HEK293 (cell line): ENCODE measurements at regions not wholly inside any gene's neighbourhood (a gene's known extent, or its start where the extent isn't known, plus 50 kb on each side); places are given as distances from the start of the nearest gene placed in this dataset.

Source experiments
- CTCF ChIA-PET: fragments of 350-600 bp; formaldehyde crosslinking; extraction: SDS; loops from one replicate; lab custom pipeline; 2021; ENCODE audit warnings: antibody characterized with exemption; lab: Yijun Ruan, JAX
- POLR2A ChIA-PET: fragments of 300-600 bp; formaldehyde crosslinking; extraction: SDS; loops from one replicate; lab custom pipeline; 2020; ENCODE audit warnings: antibody characterized with exemption, inconsistent platforms; lab: Yijun Ruan, JAX
- H3K27ac ChIP-seq: fragments of 200-500 bp; sonication (Bioruptor generic); 2 replicates; pipeline ENCODE4 v1.5.1; 2014; ENCODE audit warnings: low read depth, low read length, control low read depth, inconsistent platforms; ENCODE audit errors: extremely low read depth
- H3K36me3 ChIP-seq, 2 experiments: fragments of 200-500 bp in 1 of 2; sonication (Bioruptor generic) in 1 of 2; 1 replicate in 1 of 2; 2 replicates in 1 of 2; pipeline ENCODE4 v1.5.1; 2014 to 2017; ENCODE audit warnings: inconsistent platforms in 2 of 2, low read length in 2 of 2; ENCODE audit not compliant: control insufficient read depth in 2 of 2, insufficient read depth in 1 of 2
- H3K4me1 ChIP-seq: fragments of 200-500 bp; sonication (Bioruptor generic); 2 replicates; pipeline ENCODE4 v1.5.1; 2014; ENCODE audit warnings: mild to moderate bottlenecking, low read length, inconsistent platforms; ENCODE audit not compliant: control insufficient read depth, insufficient read depth
- H3K4me3 ChIP-seq: 2 replicates; pipeline ENCODE4 v1.5.1; 2011; ENCODE audit warnings: low read depth, mild to moderate bottlenecking, control low read depth, low read length, moderate library complexity
- H3K9me3 ChIP-seq: fragments of 200-500 bp; sonication (Bioruptor generic); 2 replicates; pipeline ENCODE4 v1.5.1; 2014; ENCODE audit warnings: low read depth, low read length, inconsistent platforms; ENCODE audit not compliant: control insufficient read depth, insufficient read depth
- BCL6B ChIP-seq: fragments of 450-650 bp; formaldehyde crosslinking; IDR thresholded peaks from 2 replicates; pipeline ENCODE4 v1.5.1; 2017; ENCODE audit warnings: missing biosample characterization, missing genetic modification characterization
- FEZF1 ChIP-seq: fragments of 450-650 bp; formaldehyde crosslinking; IDR thresholded peaks from 2 replicates; pipeline ENCODE4 v1.5.1; 2016; ENCODE audit warnings: missing biosample characterization, missing genetic modification characterization
- GFI1B ChIP-seq: fragments of 450-650 bp; formaldehyde crosslinking; IDR thresholded peaks from 2 replicates; pipeline ENCODE4 v1.5.1; 2016; ENCODE audit warnings: missing biosample characterization, missing genetic modification characterization
- HOXC10 ChIP-seq: sonication (generic); formaldehyde crosslinking; IDR thresholded peaks from 2 replicates; pipeline ENCODE4 v1.8.1; 2023; ENCODE audit warnings: mild to moderate bottlenecking, missing genetic modification reagents
- IKZF3 ChIP-seq: fragments of 450-650 bp; IDR thresholded peaks from 2 replicates; pipeline ENCODE4 v1.5.0; 2018; ENCODE audit warnings: missing biosample characterization, mild to moderate bottlenecking, missing genetic modification characterization, moderate library complexity
- MEIS1 ChIP-seq: sonication (generic); formaldehyde crosslinking; IDR thresholded peaks from 2 replicates; pipeline ENCODE4 v1.8.1; 2022; ENCODE audit warnings: missing genetic modification reagents, mild to moderate bottlenecking, borderline replicate concordance
- RBAK ChIP-seq: fragments of 450-650 bp; formaldehyde crosslinking; IDR thresholded peaks from 2 replicates; pipeline ENCODE4 v1.5.1; 2016; ENCODE audit warnings: missing biosample characterization, missing genetic modification characterization
- REST ChIP-seq: fragments of 450-650 bp; formaldehyde crosslinking; IDR thresholded peaks from 2 replicates; pipeline ENCODE4 v1.5.1; 2016; ENCODE audit warnings: missing biosample characterization, missing genetic modification characterization
- SCRT2 ChIP-seq: fragments of 450-650 bp; formaldehyde crosslinking; IDR thresholded peaks from 2 replicates; pipeline ENCODE4 v1.5.1; 2016; ENCODE audit warnings: missing biosample characterization, missing genetic modification characterization
- ZBTB49 ChIP-seq: fragments of 450-650 bp; formaldehyde crosslinking; IDR thresholded peaks from 2 replicates; pipeline ENCODE4 v1.5.1; 2016; ENCODE audit warnings: missing biosample characterization, missing genetic modification characterization, low read depth
- ZNF184 ChIP-seq: fragments of 450-650 bp; IDR thresholded peaks from 2 replicates; pipeline ENCODE4 v1.5.1; 2018; ENCODE audit warnings: missing biosample characterization, mild to moderate bottlenecking, missing genetic modification characterization
- ZNF214 ChIP-seq: fragments of 450-650 bp; formaldehyde crosslinking; IDR thresholded peaks from 2 replicates; pipeline ENCODE4 v1.5.1; 2017; ENCODE audit warnings: missing biosample characterization, mild to moderate bottlenecking, missing genetic modification characterization, borderline replicate concordance
- ZNF223 ChIP-seq: fragments of 450-650 bp; formaldehyde crosslinking; IDR thresholded peaks from 2 replicates; pipeline ENCODE4 v1.5.1; 2016; ENCODE audit warnings: missing biosample characterization, missing genetic modification characterization
- ZNF24 ChIP-seq: fragments of 450-650 bp; formaldehyde crosslinking; IDR thresholded peaks from 2 replicates; pipeline ENCODE4 v1.5.1; 2016; ENCODE audit warnings: missing biosample characterization, missing genetic modification characterization
- ZNF292 ChIP-seq: fragments of 450-650 bp; formaldehyde crosslinking; IDR thresholded peaks from 2 replicates; pipeline ENCODE4 v1.5.1; 2016; ENCODE audit warnings: low read depth, missing biosample characterization, missing genetic modification characterization, borderline replicate concordance
- ZNF366 ChIP-seq: fragments of 450-650 bp; formaldehyde crosslinking; conservative IDR thresholded peaks from 2 replicates; pipeline ENCODE4 v1.5.1; 2016; ENCODE audit warnings: missing biosample characterization, missing genetic modification characterization
- ZNF394 ChIP-seq: fragments of 450-650 bp; formaldehyde crosslinking; IDR thresholded peaks from 2 replicates; pipeline ENCODE4 v1.5.1; 2016; ENCODE audit warnings: missing biosample characterization, missing genetic modification characterization, mild to moderate bottlenecking, moderate library complexity, borderline replicate concordance
- ZNF398 ChIP-seq: fragments of 450-650 bp; formaldehyde crosslinking; IDR thresholded peaks from 2 replicates; pipeline ENCODE4 v1.5.1; 2017; ENCODE audit warnings: missing biosample characterization, missing genetic modification characterization
- ZNF529 ChIP-seq: fragments of 450-650 bp; formaldehyde crosslinking; IDR thresholded peaks from 2 replicates; pipeline ENCODE4 v1.5.1; 2017; ENCODE audit warnings: missing genetic modification characterization, missing biosample characterization; ENCODE audit not compliant: insufficient replicate concordance
- ZNF645 ChIP-seq: fragments of 450-650 bp; formaldehyde crosslinking; IDR thresholded peaks from 2 replicates; pipeline ENCODE4; 2016; ENCODE audit warnings: missing biosample characterization, missing genetic modification characterization
- ZNF776 ChIP-seq: fragments of 450-650 bp; formaldehyde crosslinking; IDR thresholded peaks from 2 replicates; pipeline ENCODE4 v1.5.0; 2017; ENCODE audit warnings: missing biosample characterization, missing genetic modification characterization, borderline replicate concordance
- ZSCAN16 ChIP-seq: fragments of 450-650 bp; formaldehyde crosslinking; IDR thresholded peaks from 2 replicates; pipeline ENCODE4 v1.5.1; 2016; ENCODE audit warnings: missing biosample characterization, missing genetic modification characterization
- ZSCAN5A ChIP-seq: fragments of 450-650 bp; formaldehyde crosslinking; IDR thresholded peaks from 2 replicates; pipeline ENCODE4 v1.5.1; 2016; ENCODE audit warnings: missing biosample characterization, missing genetic modification characterization

- POLR2A ChIA-PET: no interaction called here
- TF ChIP-seq ZNF366 (tag by site-specific recombination): no peak
- no peak for TF ChIP-seq SCRT2 (tag by site-specific recombination)
- TF ChIP-seq IKZF3 (tag by site-specific recombination): no peak
- no peak for TF ChIP-seq FEZF1 (tag by site-specific recombination)
- TF ChIP-seq BCL6B: no peak
- no peak for TF ChIP-seq ZNF776 (tag by site-specific recombination)
- TF ChIP-seq REST: no peak
- TF ChIP-seq ZNF214 (tag by site-specific recombination): no peak
- TF ChIP-seq, all 188 proteins: peak for 0
- Histone ChIP-seq H3K4me1 (no peaks in the 10 kb centered on the region), H3K27ac (no peak overlapping the region), H3K36me3 (no peaks in the 10 kb centered on the region), H3K9me3 (no peaks in the 10 kb centered on the region), H3K4me3 (no peak overlapping the region)
- CTCF ChIA-PET: interaction anchor here (0.5 kb wide), 1 partner anchor 832 kb away, joined by 3 read pairs; no protein-coding TSS in a partner anchor
Observed at GRCh38 chr4:60128888-60129287, 1071.2 kb upstream of the ADGRL3 start.

- CTCF ChIA-PET: no interaction called here
- Histone ChIP-seq H3K9me3 (no peaks in the 10 kb centered on the region), H3K4me1 (no peaks in the 10 kb centered on the region), H3K4me3 (no peak overlapping the region), H3K27ac (no peak overlapping the region), H3K36me3 (no peaks in the 10 kb centered on the region)
- POLR2A ChIA-PET: no interaction called here
- no peak for TF ChIP-seq ZSCAN5A (tag by site-specific recombination)
- no peak for TF ChIP-seq RBAK (tag by site-specific recombination)
- TF ChIP-seq ZNF394 (tag by site-specific recombination): no peak
- no peak for TF ChIP-seq ZNF184 (tag by site-specific recombination)
- no peak for TF ChIP-seq HOXC10 (CRISPR knock-in tag)
- TF ChIP-seq ZNF398 (tag by site-specific recombination): no peak
- TF ChIP-seq ZNF292 (tag by site-specific recombination): no peak
- no peak for TF ChIP-seq ZNF24 (tag by site-specific recombination)
- TF ChIP-seq ZNF645 (tag by site-specific recombination): no peak
- no peak for TF ChIP-seq MEIS1
- TF ChIP-seq ZBTB49: no peak
- no peak for TF ChIP-seq GFI1B (tag by site-specific recombination)
- TF ChIP-seq ZNF529: no peak
- no peak for TF ChIP-seq SCRT2 (tag by site-specific recombination)
- no peak for TF ChIP-seq ZSCAN16 (tag by site-specific recombination)
- TF ChIP-seq ZNF223: no peak
Observed at GRCh38 chr4:60129740-60130139, 1070.4 kb upstream of the ADGRL3 start.
